ENCODE measurements at regions not wholly inside any gene's neighbourhood (a gene's known extent, or its start where the extent isn't known, plus 50 kb on each side); places are given as distances from the start of the nearest gene placed in this dataset.

- H3K4me3 Mint-ChIP-seq = no peak overlapping the region
- Histone ChIP-seq H3K27me3 (ENCODE audit: control insufficient read depth, insufficient read depth, low read length) (no peaks in the 10 kb centered on the region), H3K9me3 (ENCODE audit: control insufficient read depth, insufficient read depth, low read length) (no peaks in the 10 kb centered on the region), H3K36me3 (ENCODE audit: control insufficient read depth, insufficient read depth, low read length) (no peaks in the 10 kb centered on the region), H3K4me3 (ENCODE audit: low read length) (no peak overlapping the region), H3K4me1 (ENCODE audit: control insufficient read depth, insufficient read depth, low read length) (no peaks in the 10 kb centered on the region), H3K27ac (ENCODE audit: low read length) (no peak overlapping the region)
- TF ChIP-seq CTCF (IDR thresholded peaks at IDR 0.05) = no peak
- DNase-seq = no peak
- peaks cover 4 to 10% of the 10 kb centered on the region in 2 donors for H3K27me3 Mint-ChIP-seq (ENCODE audit: low read depth in 2 of 2)
- H3K27ac Mint-ChIP-seq = no peak overlapping the region
- intact Hi-C loops (cut with micrococcal nuclease) = no loop called here
- no peaks in the 10 kb centered on the region for H3K4me1 Mint-ChIP-seq
- no peaks in the 10 kb centered on the region for H3K9me3 Mint-ChIP-seq
- no peaks in the 10 kb centered on the region for H3K36me3 Mint-ChIP-seq
- WGBS (ENCODE audit: insufficient coverage) = 94% methylated on average over 6 of the region's 6 CpGs
- no peak for ATAC-seq
Measured at GRCh38 chr1:55823541-55824250, 608.5 kb upstream of the USP24 start.

GRCh38 chr1:55822891-55823290 is 607.7 kb upstream of the USP24 start:
- H3K27me3 Mint-ChIP-seq (ENCODE audit: low read depth in 2 of 2) = peaks cover 4 to 10% of the 10 kb centered on the region in 2 donors
- no peaks in the 10 kb centered on the region for H3K9me3 Mint-ChIP-seq
- no peaks in the 10 kb centered on the region for H3K4me1 Mint-ChIP-seq
- DNase-seq = no peak
- no peak overlapping the region for H3K27ac Mint-ChIP-seq
- no peaks in the 10 kb centered on the region for H3K36me3 Mint-ChIP-seq
- Histone ChIP-seq H3K4me1 (ENCODE audit: control insufficient read depth, insufficient read depth, low read length) (no peaks in the 10 kb centered on the region), H3K36me3 (ENCODE audit: control insufficient read depth, insufficient read depth, low read length) (no peaks in the 10 kb centered on the region), H3K9me3 (ENCODE audit: control insufficient read depth, insufficient read depth, low read length) (no peaks in the 10 kb centered on the region), H3K4me3 (ENCODE audit: low read length) (no peak overlapping the region), H3K27me3 (ENCODE audit: control insufficient read depth, insufficient read depth, low read length) (no peaks in the 10 kb centered on the region), H3K27ac (ENCODE audit: low read length) (no peak overlapping the region)
- no peak overlapping the region for H3K4me3 Mint-ChIP-seq
- 82% methylated on average over 1 of the region's 2 CpGs for WGBS (ENCODE audit: insufficient coverage)
- no peak for TF ChIP-seq CTCF (IDR thresholded peaks at IDR 0.05)
- no peak for ATAC-seq
- intact Hi-C loops (cut with micrococcal nuclease) = no loop called here

- H3K9me3 ChIP-seq (ENCODE audit: control insufficient read depth, insufficient read depth, low read length) = no peaks in the 10 kb centered on the region
- H3K36me3 ChIP-seq (ENCODE audit: control insufficient read depth, insufficient read depth, low read length) = no peaks in the 10 kb centered on the region
- 72% methylated on average over 2 of the region's 2 CpGs for WGBS (ENCODE audit: insufficient coverage)
- no peak for DNase-seq
- H3K4me1 Mint-ChIP-seq = no peaks in the 10 kb centered on the region
- H3K4me1 ChIP-seq (ENCODE audit: control insufficient read depth, insufficient read depth, low read length) = no peaks in the 10 kb centered on the region
- H3K9me3 Mint-ChIP-seq = no peaks in the 10 kb centered on the region
- no peaks in the 10 kb centered on the region for H3K36me3 Mint-ChIP-seq
- no peak overlapping the region for H3K4me3 ChIP-seq (ENCODE audit: low read length)
- intact Hi-C loops (cut with micrococcal nuclease) = no loop called here
- H3K27me3 ChIP-seq (ENCODE audit: control insufficient read depth, insufficient read depth, low read length) = no peaks in the 10 kb centered on the region
- peaks cover 4 to 10% of the 10 kb centered on the region in 2 donors for H3K27me3 Mint-ChIP-seq (ENCODE audit: low read depth in 2 of 2)
- no peak for TF ChIP-seq CTCF (IDR thresholded peaks at IDR 0.05)
- H3K27ac ChIP-seq (ENCODE audit: low read length) = no peak overlapping the region
- no peak for ATAC-seq
- H3K27ac Mint-ChIP-seq = no peak overlapping the region
- no peak overlapping the region for H3K4me3 Mint-ChIP-seq
Measured at GRCh38 chr1:55821234-55821633, 606.1 kb upstream of the USP24 start.

- H3K4me1 ChIP-seq (ENCODE audit: control insufficient read depth, insufficient read depth, low read length) = no peaks in the 10 kb centered on the region
- 71% methylated on average over 3 of the region's 3 CpGs for WGBS (ENCODE audit: insufficient coverage)
- Mint-ChIP-seq H3K27me3 (ENCODE audit: low read depth in 2 of 2) (peaks cover 5 to 10% of the 10 kb centered on the region in 2 donors), H3K4me3 (no peak overlapping the region), H3K36me3 (no peaks in the 10 kb centered on the region), H3K4me1 (no peaks in the 10 kb centered on the region), H3K27ac (no peak overlapping the region), H3K9me3 (no peaks in the 10 kb centered on the region)
- DNase-seq (no peak), ATAC-seq (no peak)
- no peak for TF ChIP-seq CTCF (IDR thresholded peaks at IDR 0.05)
- H3K27me3 ChIP-seq (ENCODE audit: control insufficient read depth, insufficient read depth, low read length) = no peaks in the 10 kb centered on the region
- H3K36me3 ChIP-seq (ENCODE audit: control insufficient read depth, insufficient read depth, low read length) = no peaks in the 10 kb centered on the region
- H3K27ac ChIP-seq (ENCODE audit: low read length) = no peak overlapping the region
- no peak overlapping the region for H3K4me3 ChIP-seq (ENCODE audit: low read length)
- intact Hi-C loops (cut with micrococcal nuclease) = no loop called here
- H3K9me3 ChIP-seq (ENCODE audit: control insufficient read depth, insufficient read depth, low read length) = no peaks in the 10 kb centered on the region
Measured at GRCh38 chr1:55820501-55820900, 605.3 kb upstream of the USP24 start.
